HUDEP-2 (cell line): ENCODE measurements at regions not wholly inside any gene's neighbourhood (a gene's known extent, or its start where the extent isn't known, plus 50 kb on each side); places are given as distances from the start of the nearest gene placed in this dataset.

Experiments used
- DNase-seq, 76 experiments: peaks; one replicate each; lab custom pipeline; 2025; ENCODE audit not compliant: unreplicated experiment in 76 of 76; lab: John Stamatoyannopoulos, UW

GRCh38 chr2:168338292-168338691 lies 90.9 kb upstream of the STK39 start:
- no peak for DNase-seq

GRCh38 chr2:168338803-168339437 lies 91.5 kb upstream of the STK39 start:
- no peak for DNase-seq

DNA sequence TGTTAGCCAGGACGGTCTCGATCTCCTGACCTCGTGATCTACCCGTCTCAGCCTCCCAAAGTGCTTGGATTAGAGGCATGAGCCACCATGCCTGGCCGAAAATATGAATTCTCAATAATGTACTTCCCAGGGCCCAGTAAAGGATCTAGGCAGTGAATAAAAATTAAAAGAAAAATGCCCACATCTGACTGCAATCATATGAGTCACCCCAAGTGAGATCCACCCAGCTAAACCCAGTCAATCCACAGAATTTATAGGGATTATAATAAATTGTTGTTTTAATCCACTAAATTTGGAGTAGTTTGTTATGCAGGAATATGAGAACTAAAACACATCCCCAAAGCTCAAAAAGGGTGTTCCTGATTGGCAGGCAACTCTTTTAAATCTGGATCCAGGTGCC lies 93.5 kb upstream of the STK39 start:
- DNase-seq, result no peak

DNA sequence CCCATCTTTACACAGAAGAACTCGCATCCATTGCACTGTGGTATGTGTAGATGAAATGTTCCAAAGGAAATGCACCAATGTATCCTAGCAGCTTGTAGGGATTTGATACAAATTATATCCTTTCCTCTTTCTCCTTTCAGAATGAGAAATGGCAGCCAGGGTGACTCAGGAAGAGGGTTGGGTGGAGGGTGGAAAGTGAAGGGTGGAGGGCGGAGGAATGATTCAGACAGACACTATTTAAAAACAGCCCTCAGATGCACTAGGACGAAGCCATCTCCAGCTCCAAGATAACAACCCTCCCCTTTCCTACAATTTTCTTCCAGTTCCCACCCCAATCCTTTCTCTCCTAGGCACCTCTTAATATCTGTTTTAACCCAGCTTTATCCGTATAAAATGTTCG lies 96.2 kb upstream of the STK39 start:
- no peak for DNase-seq

- DNase-seq, result no peak
Observed at GRCh38 chr2:168344706-168345105, 97.3 kb upstream of the STK39 start.

- DNase-seq, result no peak
Observed at GRCh38 chr2:168345601-168346000, 98.2 kb upstream of the STK39 start.

DNA sequence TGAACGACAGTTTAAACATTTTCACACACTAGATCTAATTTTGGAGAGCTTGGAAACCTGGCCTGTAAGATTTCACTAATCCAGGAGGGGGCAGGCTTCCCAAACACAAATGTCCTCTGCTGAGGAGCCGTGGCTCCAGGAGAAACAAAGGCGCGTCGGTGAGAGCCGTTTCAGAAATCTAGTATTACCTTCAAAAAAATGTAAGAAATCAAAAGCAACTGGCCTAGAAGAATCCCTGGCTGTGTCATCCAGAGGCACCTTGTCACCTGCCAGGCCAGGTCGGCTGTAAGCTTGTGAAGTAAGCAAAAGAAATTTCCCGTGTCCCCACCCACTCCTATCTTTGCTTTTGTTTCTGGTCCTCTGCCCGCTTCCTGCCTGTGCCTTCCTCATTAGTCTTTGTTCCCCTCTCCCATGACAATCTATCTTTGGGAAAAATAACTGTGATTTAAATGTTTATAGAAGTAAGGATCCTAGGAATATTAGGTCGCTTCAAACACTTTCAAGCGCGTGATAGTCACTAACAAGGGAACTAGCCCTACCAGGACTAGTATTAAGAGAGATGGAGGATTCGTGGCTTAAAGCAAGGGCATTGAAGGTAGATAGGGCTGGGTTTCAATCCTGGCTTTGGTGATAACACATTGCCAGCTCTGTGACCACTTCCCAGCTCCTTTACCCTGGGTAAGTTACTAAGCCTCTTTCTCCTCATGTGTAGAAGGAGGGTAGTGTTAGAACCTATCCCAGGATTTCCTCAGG lies 99.5 kb upstream of the STK39 start:
- peak in 55 of 76 experiments; percentile 2 to 68 (median 28) for DNase-seq

DNA sequence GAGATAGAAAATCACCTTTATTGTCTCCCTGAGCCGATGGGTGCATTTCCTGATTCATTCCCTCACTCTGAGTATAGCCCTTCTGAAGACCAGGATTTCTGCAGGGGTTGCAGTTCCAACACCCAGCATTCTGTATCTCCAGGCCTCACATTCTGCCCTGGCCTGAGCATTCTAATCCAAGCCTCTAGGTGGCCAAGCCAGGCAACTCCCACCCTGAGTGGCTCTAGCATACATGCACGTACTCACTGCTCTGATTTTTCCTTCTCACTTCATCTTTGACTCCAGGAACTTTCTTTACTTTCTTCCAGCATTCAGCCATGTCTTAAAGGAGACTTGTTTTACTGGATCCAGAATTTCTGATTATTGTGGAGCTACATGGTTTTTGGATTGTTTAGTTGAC lies 100.7 kb upstream of the STK39 start:
- peak in 23 of 76 experiments; percentile 1 to 49 (median 6) for DNase-seq

- no peak for DNase-seq
Observed at GRCh38 chr2:168350380-168350779, 103.0 kb upstream of the STK39 start.

- no peak for DNase-seq
Observed at GRCh38 chr2:168353251-168353650, 102.8 kb upstream of the CERS6 start.

DNA sequence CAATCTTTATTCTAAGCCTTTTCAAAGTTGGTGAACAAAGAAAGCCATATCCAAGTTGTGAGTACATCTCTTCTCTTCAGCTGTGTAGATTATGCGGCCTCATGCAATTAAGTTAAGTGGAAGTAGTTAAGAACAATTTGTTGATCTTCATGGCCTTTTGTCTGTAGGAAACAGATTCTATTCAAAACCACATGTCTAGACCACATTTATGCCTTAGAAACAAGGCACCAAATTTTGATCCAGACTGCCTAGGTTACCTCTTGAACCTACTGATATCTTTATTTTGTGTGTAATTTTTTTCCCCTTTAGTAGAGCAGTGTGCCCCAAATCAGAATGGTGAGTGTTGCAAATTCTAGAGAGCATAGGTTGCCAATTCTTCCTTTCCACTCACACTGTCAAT lies 101.6 kb upstream of the CERS6 start:
- no peak for DNase-seq

DNA sequence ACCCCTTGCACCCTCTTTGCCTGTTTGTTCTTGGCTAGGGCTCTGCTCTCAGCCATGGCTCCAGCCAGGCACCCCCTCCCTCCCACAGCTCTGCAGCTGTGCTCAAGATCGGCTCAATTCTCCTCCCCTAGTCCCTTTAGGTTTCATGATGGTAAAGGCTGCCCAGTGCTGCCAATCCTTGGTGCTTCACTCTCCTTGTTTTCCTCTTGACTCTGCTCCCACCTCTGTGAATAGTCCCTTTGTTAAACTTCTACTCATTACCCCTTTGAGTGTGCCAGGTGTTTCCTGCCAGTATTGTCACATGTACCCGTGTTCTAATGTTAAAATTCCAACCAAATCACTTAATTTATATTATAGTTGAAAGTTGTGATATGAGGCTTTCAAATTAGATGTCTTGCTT lies 101.0 kb upstream of the CERS6 start:
- no peak for DNase-seq

DNA sequence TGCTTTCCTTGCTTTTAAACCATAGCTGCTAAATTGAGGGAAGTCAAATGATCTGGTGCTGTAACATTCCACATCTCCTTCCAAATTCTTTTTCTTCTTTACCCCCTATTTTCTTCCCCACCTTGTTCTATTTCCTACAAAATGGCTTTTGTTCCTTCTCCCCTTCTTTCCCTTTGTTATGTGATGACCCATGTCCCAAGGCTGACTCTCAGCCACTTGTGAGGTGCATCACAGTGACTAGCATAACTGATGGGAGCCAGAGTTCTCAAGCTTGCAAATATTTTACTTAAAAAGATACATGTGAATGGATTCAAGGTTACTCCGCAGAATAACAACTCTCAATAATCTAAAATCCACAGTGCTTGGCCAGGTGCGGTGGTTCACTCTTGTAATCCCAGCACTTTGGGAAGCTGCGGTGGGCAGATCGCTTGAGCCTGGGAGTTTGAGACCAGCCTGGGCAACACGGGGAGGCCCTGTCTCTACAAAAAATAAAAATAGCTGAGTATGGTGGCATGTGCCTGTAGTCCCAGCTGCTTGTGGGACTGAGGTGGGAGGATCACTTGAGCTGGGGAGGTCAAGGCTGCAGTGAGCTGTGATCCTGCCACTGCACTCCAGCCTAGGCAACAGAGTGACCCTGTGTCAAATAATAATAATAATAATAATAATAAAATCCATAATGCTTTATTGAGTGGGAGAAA lies 100.1 kb upstream of the CERS6 start:
- no peak for DNase-seq

- no peak for DNase-seq
Observed at GRCh38 chr2:168356477-168356835, 99.6 kb upstream of the CERS6 start.

- no peak for DNase-seq
Observed at GRCh38 chr2:168357797-168358472, 98.1 kb upstream of the CERS6 start.

DNA sequence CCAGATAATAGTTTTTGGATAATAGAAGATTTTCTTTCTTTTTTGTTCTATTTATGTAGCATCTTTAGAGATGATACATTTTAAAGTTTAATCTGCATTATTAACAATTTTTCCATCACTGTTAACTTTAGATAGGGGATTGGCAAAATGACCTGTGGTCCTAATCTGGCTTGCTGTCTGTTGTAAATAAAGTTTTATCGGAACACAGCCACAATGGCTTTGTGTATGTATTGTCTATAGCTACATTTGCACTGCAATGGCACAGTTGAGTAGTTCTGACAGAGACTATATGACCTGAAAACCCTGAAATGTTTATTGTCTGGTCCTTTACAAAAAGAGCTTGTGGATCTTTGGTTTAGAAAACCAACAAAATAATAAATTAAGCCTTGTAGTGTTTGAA lies 97.0 kb upstream of the CERS6 start:
- DNase-seq, result no peak

DNA sequence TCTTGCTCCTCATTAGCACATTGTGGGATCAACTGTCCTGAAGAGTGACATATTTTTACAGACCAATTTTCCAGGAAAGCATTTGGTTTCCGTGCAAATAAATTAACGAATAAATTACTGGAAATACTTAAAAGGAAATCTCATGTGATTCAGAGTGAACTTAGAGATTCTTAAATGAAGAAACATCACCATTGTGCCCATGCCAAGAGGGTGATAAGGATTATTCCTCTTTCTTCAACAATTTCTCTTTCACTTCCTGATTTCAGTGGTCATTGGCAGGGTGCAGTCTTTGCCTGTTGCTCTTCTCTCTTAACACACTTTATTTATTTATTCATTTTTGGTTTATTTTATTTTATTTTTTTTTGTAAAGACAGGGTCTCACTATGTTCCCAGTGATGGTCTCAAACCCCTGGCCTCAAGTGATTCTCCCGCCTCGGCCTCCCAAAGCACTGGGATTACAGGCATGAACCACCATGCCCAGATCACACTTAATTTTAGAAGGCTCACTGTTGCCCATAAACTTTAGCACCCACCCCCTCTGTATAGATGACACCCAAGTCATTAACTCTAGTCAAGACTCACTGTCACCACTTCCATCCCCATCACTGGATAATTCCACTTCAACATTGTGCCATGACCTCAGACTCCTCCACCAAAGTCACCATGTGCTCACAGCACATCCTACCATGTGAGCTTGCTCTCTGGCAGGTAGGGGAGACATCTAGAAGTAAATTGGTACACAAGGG lies 92.6 kb upstream of the CERS6 start:
- no peak for DNase-seq

GRCh38 chr2:168365094-168365621 lies 90.9 kb upstream of the CERS6 start:
- no peak for DNase-seq

DNA sequence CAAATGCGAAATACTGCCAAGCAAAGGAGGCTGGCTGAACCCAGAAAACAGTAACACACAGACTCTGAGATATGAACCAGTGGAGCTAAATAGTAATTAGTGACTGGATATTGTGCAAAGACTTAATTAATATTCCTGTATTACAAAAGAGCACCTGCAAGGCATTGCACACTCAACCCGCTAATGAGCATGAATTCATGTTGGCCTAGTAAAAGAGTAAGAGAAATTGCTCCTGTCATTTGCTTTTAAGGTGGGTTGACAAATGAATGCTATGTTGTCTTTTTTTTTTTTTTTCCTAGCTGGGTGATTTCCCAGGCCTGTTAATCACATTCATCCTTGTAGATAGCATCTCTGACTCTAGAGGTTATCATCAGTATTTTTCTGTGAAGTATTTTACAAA lies 87.0 kb upstream of the CERS6 start:
- DNase-seq, result no peak

DNA sequence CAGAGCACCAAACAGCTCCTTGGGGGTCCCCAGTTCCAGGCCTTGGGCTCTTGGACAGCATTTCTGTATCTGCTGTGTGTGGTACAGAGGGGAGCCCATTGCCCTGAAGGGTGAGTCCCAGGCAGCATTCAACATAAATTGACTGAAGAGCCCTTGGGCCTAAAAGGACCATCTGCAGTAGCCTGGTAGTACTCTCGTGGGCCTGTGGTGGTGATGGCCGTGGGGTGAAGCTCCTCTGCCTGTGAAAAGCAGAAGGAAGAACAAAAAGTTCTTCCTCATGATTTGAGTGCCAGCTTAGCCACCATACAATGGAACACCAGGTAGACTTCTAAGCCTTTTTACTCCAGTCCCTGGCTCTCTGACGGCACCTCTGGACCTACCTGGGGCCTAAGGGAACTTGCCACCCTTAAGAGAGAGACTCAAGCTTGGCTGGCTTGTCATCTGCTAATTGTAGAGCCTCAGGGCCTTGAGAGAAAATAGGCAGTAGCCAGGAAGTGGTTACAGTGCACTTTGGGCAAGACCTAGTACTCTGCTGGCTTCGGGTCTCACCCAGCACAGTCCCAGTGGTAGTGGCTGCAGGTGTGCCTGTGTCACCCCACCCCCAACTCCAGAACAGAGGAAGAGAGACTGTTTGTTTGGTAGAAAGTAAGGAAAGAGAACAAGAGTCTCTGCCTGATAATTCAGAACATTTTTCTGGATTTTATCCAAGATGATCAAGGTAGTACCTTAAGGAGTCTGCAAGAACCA lies 84.6 kb upstream of the CERS6 start:
- no peak for DNase-seq
